OCI-LY1 (cell line): ENCODE measurements at regions not wholly inside any gene's neighbourhood (a gene's known extent, or its start where the extent isn't known, plus 50 kb on each side); places are given as distances from the start of the nearest gene placed in this dataset.

Source experiments
- H2AFZ ChIP-seq: fragments of 200-600 bp; sonication (generic), shearing (Covaris generic); 2 replicates; pipeline ENCODE4 v1.6.0; 2014; ENCODE audit warnings: antibody characterized with exemption, mild to moderate bottlenecking, low read length
- H3F3A ChIP-seq: fragments of 200-600 bp; sonication (generic), shearing (Covaris generic); 2 replicates; pipeline ENCODE4 v1.6.0; 2014; ENCODE audit warnings: mild to moderate bottlenecking, antibody characterized with exemption, low read length, moderate library complexity; ENCODE audit not compliant: insufficient read depth
- H3K27ac ChIP-seq: fragments of 200-600 bp; sonication (generic); 2 replicates; pipeline ENCODE4 v1.5.1; 2014; ENCODE audit warnings: low read length, mixed run types, mild to moderate bottlenecking, low read depth; ENCODE audit not compliant: poor library complexity, severe bottlenecking
- H3K27me3 ChIP-seq: fragments of 200-600 bp; sonication (generic); 2 replicates; pipeline ENCODE4 v1.6.0; 2014; ENCODE audit warnings: antibody characterized with exemption, mild to moderate bottlenecking, low read length, moderate library complexity; ENCODE audit not compliant: insufficient read depth
- H3K36me3 ChIP-seq: fragments of 200-600 bp; sonication (generic); 2 replicates; pipeline ENCODE4 v1.6.1; 2014; ENCODE audit warnings: mild to moderate bottlenecking, antibody characterized with exemption, low read length, moderate library complexity, mixed read lengths; ENCODE audit not compliant: insufficient read depth
- H3K4me1 ChIP-seq: fragments of 200-600 bp; sonication (generic); 2 replicates; pipeline ENCODE4 v1.5.1; 2014; ENCODE audit warnings: mild to moderate bottlenecking, low read length, moderate library complexity; ENCODE audit not compliant: insufficient read depth, severe bottlenecking
- H3K4me2 ChIP-seq: fragments of 200-600 bp; sonication (generic), shearing (Covaris generic); 2 replicates; pipeline ENCODE4 v1.6.1; 2014; ENCODE audit warnings: low read length
- H3K4me3 ChIP-seq: fragments of 200-600 bp; sonication (generic); 2 replicates; pipeline ENCODE4 v1.5.1; 2014; ENCODE audit warnings: low read length, low read depth, mild to moderate bottlenecking, mixed read lengths; ENCODE audit not compliant: poor library complexity, severe bottlenecking
- H3K79me2 ChIP-seq: fragments of 200-600 bp; shearing (Covaris generic); 2 replicates; pipeline ENCODE4 v1.6.1; 2016; ENCODE audit warnings: mixed run types, low read length, mixed read lengths; ENCODE audit not compliant: insufficient read depth
- H3K9ac ChIP-seq: fragments of 200-600 bp; sonication (generic), shearing (Covaris generic); 2 replicates; pipeline ENCODE4 v1.6.1; 2014; ENCODE audit warnings: mild to moderate bottlenecking, low read length, mixed read lengths
- H3K9me2 ChIP-seq: fragments of 200-600 bp; sonication (generic), shearing (Covaris generic); 2 replicates; pipeline ENCODE4 v1.6.1; 2014; ENCODE audit warnings: low read depth, mild to moderate bottlenecking, low read length, mixed read lengths
- H3K9me3 ChIP-seq: fragments of 200-600 bp; shearing (Covaris generic); 2 replicates; pipeline ENCODE4 v1.6.1; 2014; ENCODE audit warnings: low read length, mixed read lengths
- H4K20me1 ChIP-seq: fragments of 200-600 bp; sonication (generic), shearing (Covaris generic); 2 replicates; pipeline ENCODE4 v1.6.0; 2016; ENCODE audit warnings: mild to moderate bottlenecking, low read length; ENCODE audit not compliant: insufficient read depth
- CTCF ChIP-seq: fragments of 200-600 bp; sonication (generic), shearing (Covaris generic); IDR thresholded peaks from 2 replicates; pipeline ENCODE4 v1.5.1; 2017; ENCODE audit warnings: mild to moderate bottlenecking, antibody characterized with exemption, low read length, moderate library complexity, mixed read lengths
- EZH2 ChIP-seq: fragments of 200-600 bp; sonication (generic), shearing (Covaris generic); IDR thresholded peaks from 2 replicates; pipeline ENCODE4 v1.8.0; 2017; ENCODE audit warnings: borderline replicate concordance, mixed run types, mild to moderate bottlenecking, antibody characterized with exemption, low read length, moderate library complexity, mixed read lengths

- Histone ChIP-seq H3K27me3 (no peaks in the 10 kb centered on the region), H3K36me3 (no peaks in the 10 kb centered on the region), H3K9ac (no peak overlapping the region), H3K79me2 (no peaks in the 10 kb centered on the region), H3K4me1 (no peaks in the 10 kb centered on the region), H3K27ac (no peak overlapping the region), H3K9me2 (no peaks in the 10 kb centered on the region), H3F3A (no peaks in the 10 kb centered on the region), H4K20me1 (no peaks in the 10 kb centered on the region), H2AFZ (no peak overlapping the region), H3K4me3 (no peak overlapping the region), H3K4me2 (no peak overlapping the region), H3K9me3 (no peaks in the 10 kb centered on the region)
- TF ChIP-seq CTCF (no peak), EZH2 (no peak)
Measured at GRCh38 chr13:68057836-68058235, 827.7 kb upstream of the PCDH9 start.

GRCh38 chr13:68056816-68057710 is 826.9 kb upstream of the PCDH9 start:
- H3K4me2 ChIP-seq: no peak overlapping the region
- no peak overlapping the region for H3K4me3 ChIP-seq
- H3K9me3 ChIP-seq: no peaks in the 10 kb centered on the region
- H4K20me1 ChIP-seq: no peaks in the 10 kb centered on the region
- no peak overlapping the region for H3K9ac ChIP-seq
- H3K36me3 ChIP-seq: no peaks in the 10 kb centered on the region
- no peak for TF ChIP-seq CTCF
- no peak for TF ChIP-seq EZH2
- H3K27ac ChIP-seq: no peak overlapping the region
- H3K79me2 ChIP-seq: no peaks in the 10 kb centered on the region
- no peaks in the 10 kb centered on the region for H3F3A ChIP-seq
- H3K9me2 ChIP-seq: no peaks in the 10 kb centered on the region
- H3K4me1 ChIP-seq: no peaks in the 10 kb centered on the region
- H3K27me3 ChIP-seq: no peaks in the 10 kb centered on the region
- H2AFZ ChIP-seq: no peak overlapping the region

- no peak for TF ChIP-seq EZH2
- TF ChIP-seq CTCF: no peak
- Histone ChIP-seq H3K4me2 (no peak overlapping the region), H3K9me3 (no peaks in the 10 kb centered on the region), H3K79me2 (no peaks in the 10 kb centered on the region), H3F3A (no peaks in the 10 kb centered on the region), H3K4me1 (no peaks in the 10 kb centered on the region), H3K27ac (no peak overlapping the region), H3K36me3 (no peaks in the 10 kb centered on the region), H3K4me3 (no peak overlapping the region), H4K20me1 (no peaks in the 10 kb centered on the region), H3K9me2 (no peaks in the 10 kb centered on the region), H3K9ac (no peak overlapping the region), H3K27me3 (no peaks in the 10 kb centered on the region), H2AFZ (no peak overlapping the region)
Measured at GRCh38 chr13:68051910-68052309, 821.8 kb upstream of the PCDH9 start.
